MM.1S (cell line): ENCODE measurements at regions not wholly inside any gene's neighbourhood (a gene's known extent, or its start where the extent isn't known, plus 50 kb on each side); places are given as distances from the start of the nearest gene placed in this dataset.
"Not testable (repeated sequence)": the region's sequence is repeated elsewhere in the genome, so short reads cannot be mapped to it uniquely, and the experiment has no call there.

Experiments
- CTCF ChIP-seq: fragments of 300-600 bp; sonication (generic); IDR thresholded peaks from 2 replicates; pipeline ENCODE4 v1.5.1; 2016; ENCODE audit warnings: antibody characterized with exemption, low read length, mixed read lengths
- EZH2 ChIP-seq: fragments of 300-600 bp; sonication (generic); optimal IDR thresholded peaks from 2 replicates; pipeline ENCODE3; 2017; ENCODE audit warnings: low read depth, mild to moderate bottlenecking, antibody characterized with exemption, low read length, mixed read lengths

- not testable (repeated sequence) for TF ChIP-seq CTCF, EZH2
Observed at GRCh38 chr2:242069938-242070395, 200.4 kb downstream of the RTP5 start.
